CD4-positive, alpha-beta T cell (primary cell): ENCODE measurements at regions not wholly inside any gene's neighbourhood (a gene's known extent, or its start where the extent isn't known, plus 50 kb on each side); places are given as distances from the start of the nearest gene placed in this dataset.

Experiments used
- ATAC-seq: fragments of 200-7000 bp; cut with Tn5 transposase; one replicate; pipeline ENCODE4 v1.10.0; 2022; ENCODE audit warnings: mild to moderate bottlenecking; ENCODE audit not compliant: poor library complexity
- CTCF ChIA-PET: fragments of 350-600 bp; sonication (Branson Sonifier 250); formaldehyde crosslinking; loops from one replicate; lab custom pipeline; 2021; ENCODE audit warnings: antibody characterized with exemption, inconsistent platforms; lab: Charles Lee
- POLR2A ChIA-PET: fragments of 350-600 bp; sonication (Branson Sonifier 250); formaldehyde crosslinking; loops from one replicate; lab custom pipeline; 2021; ENCODE audit warnings: antibody characterized with exemption, inconsistent platforms; lab: Charles Lee
- DNase-seq, 14 experiments: peaks; one replicate each; pipeline ENCODE4 v3.0.0-alpha.2; 2013 to 2020; ENCODE audit warnings: mixed read lengths in 2 of 14
- H3K27ac ChIP-seq, 2 donors: one replicate each; pipeline versions ENCODE4 v1.5.1 to v1.7.0; 2013; ENCODE audit warnings: low read length in 2 of 2, low read depth in 1 of 2, mild to moderate bottlenecking in 1 of 2
- H3K27me3 ChIP-seq, 2 experiments: 1 replicate in 1 of 2; 2 replicates in 1 of 2; pipeline versions ENCODE4 v1.6.1 to v1.7.0; 2013; ENCODE audit warnings: low read length in 2 of 2, control low read depth in 1 of 2, mild to moderate bottlenecking in 1 of 2, moderate library complexity in 1 of 2; ENCODE audit not compliant: insufficient read depth in 2 of 2, control insufficient read depth in 1 of 2
- H3K36me3 ChIP-seq: one replicate; pipeline ENCODE4 v1.6.1; 2013; ENCODE audit warnings: low read length, control low read depth; ENCODE audit not compliant: insufficient read depth
- H3K4me1 ChIP-seq: one replicate; pipeline ENCODE4 v1.6.1; 2013; ENCODE audit warnings: low read length, control low read depth; ENCODE audit not compliant: insufficient read depth
- H3K4me3 ChIP-seq: one replicate; pipeline ENCODE4 v1.5.1; 2013; ENCODE audit warnings: mild to moderate bottlenecking, low read length, moderate library complexity
- H3K9me3 ChIP-seq, 2 experiments: 1 replicate in 1 of 2; 2 replicates in 1 of 2; pipeline versions ENCODE4 v1.6.1 to v1.7.0; 2013; ENCODE audit warnings: low read length in 2 of 2, mild to moderate bottlenecking in 2 of 2, control low read depth in 1 of 2, moderate library complexity in 1 of 2; ENCODE audit not compliant: control insufficient read depth in 1 of 2, insufficient read depth in 1 of 2
- H3K27ac Mint-ChIP-seq: one replicate; pipeline ENCODE4 v1.8.0; 2020; ENCODE audit warnings: mixed read lengths
- H3K27me3 Mint-ChIP-seq: one replicate; pipeline ENCODE4 v1.8.0; 2021; ENCODE audit warnings: mixed read lengths
- H3K36me3 Mint-ChIP-seq: one replicate; pipeline ENCODE4 v1.8.0; 2021; ENCODE audit warnings: low read depth, mixed read lengths
- H3K4me1 Mint-ChIP-seq: one replicate; pipeline ENCODE4 v1.8.0; 2021; ENCODE audit warnings: low read depth, mixed read lengths
- H3K4me3 Mint-ChIP-seq: one replicate; pipeline ENCODE4 v1.8.0; 2020; ENCODE audit warnings: mild to moderate bottlenecking, mixed read lengths
- H3K9me3 Mint-ChIP-seq: one replicate; pipeline ENCODE4 v1.8.0; 2020; ENCODE audit warnings: mixed read lengths
- intact Hi-C, 2 experiments: fragments of 100-400 bp; cut with DNase I in 1 of 2; cut with micrococcal nuclease in 1 of 2; formaldehyde crosslinking; loops; one replicate each; pipeline versions ENCODE4 v1.15.1 to v1.9.0; 2023 to 2025; cut with DNase I, micrococcal nuclease
- TF ChIP-seq, protein P1 (sequence below): fragments of 200-600 bp; IDR thresholded peaks from one replicate; pipeline ENCODE4 v1.8.0; 2022; ENCODE audit warnings: antibody characterized with exemption, mild to moderate bottlenecking

DNA sequence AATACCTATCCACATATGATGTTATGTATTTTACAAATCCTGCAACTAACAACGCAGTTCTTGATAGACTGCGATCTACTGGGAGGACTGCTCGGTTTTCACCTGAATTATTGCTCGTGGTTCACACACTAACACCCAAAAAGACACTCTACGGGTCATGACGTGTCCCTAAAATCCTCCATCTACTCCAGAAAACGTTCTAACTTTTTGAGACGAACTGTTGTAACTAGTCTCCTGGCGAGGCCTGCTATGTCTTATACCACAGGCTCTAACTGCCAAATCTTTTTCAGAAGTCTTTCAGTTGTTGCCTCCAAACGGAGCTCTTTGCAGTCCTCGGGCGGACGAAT, 108.2 kb downstream of the KCNRG start:
- no peaks in the 10 kb centered on the region for H3K9me3 Mint-ChIP-seq
- H3K27me3 ChIP-seq, result peaks cover 8 to 10% of the 10 kb centered on the region in 2 experiments
- H3K4me3 Mint-ChIP-seq, result peak overlapping the region; percentile 93
- H3K27ac ChIP-seq, result peak overlapping the region; percentile 88 to 98
- H3K4me1 Mint-ChIP-seq, result peaks cover 53% of the 10 kb centered on the region
- peak; percentile 1 for ATAC-seq
- H3K4me1 ChIP-seq, result peaks cover 39% of the 10 kb centered on the region
- TF ChIP-seq, protein P1, sequence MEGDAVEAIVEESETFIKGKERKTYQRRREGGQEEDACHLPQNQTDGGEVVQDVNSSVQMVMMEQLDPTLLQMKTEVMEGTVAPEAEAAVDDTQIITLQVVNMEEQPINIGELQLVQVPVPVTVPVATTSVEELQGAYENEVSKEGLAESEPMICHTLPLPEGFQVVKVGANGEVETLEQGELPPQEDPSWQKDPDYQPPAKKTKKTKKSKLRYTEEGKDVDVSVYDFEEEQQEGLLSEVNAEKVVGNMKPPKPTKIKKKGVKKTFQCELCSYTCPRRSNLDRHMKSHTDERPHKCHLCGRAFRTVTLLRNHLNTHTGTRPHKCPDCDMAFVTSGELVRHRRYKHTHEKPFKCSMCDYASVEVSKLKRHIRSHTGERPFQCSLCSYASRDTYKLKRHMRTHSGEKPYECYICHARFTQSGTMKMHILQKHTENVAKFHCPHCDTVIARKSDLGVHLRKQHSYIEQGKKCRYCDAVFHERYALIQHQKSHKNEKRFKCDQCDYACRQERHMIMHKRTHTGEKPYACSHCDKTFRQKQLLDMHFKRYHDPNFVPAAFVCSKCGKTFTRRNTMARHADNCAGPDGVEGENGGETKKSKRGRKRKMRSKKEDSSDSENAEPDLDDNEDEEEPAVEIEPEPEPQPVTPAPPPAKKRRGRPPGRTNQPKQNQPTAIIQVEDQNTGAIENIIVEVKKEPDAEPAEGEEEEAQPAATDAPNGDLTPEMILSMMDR, result no peak
- H3K36me3 Mint-ChIP-seq, result peaks cover 19% of the 10 kb centered on the region
- peaks cover 0 to 18% of the 10 kb centered on the region in 2 experiments for H3K9me3 ChIP-seq
- ChIA-PET POLR2A (interaction anchor here (0.6 to 9.7 kb wide), 24 partner anchors 9 to 786 kb away, joined by 3 to 498 read pairs (median 14); partner anchors contain the start of genes CAB39L, EBPL, KPNA3 and RNASEH2B), CTCF (interaction anchor here (1.0 to 3.3 kb wide), 4 partner anchors 39 to 147 kb away, joined by 4 to 19 read pairs (median 6); partner anchors contain the start of gene TRIM13)
- H3K27ac Mint-ChIP-seq, result peak overlapping the region; percentile 94
- peak overlapping the region; percentile 90 for H3K4me3 ChIP-seq
- intact Hi-C loops, result loop anchor here (2.0 to 10.0 kb wide), 6 partner anchors 37 to 1701 kb away; partner anchors contain the start of genes CAB39L (in 1 of the 2), KPNA3 (in 1 of the 2) and SETDB2 (in 1 of the 2)
- no peaks in the 10 kb centered on the region for H3K36me3 ChIP-seq
- DNase-seq, result no peak
- H3K27me3 Mint-ChIP-seq, result peaks cover 18% of the 10 kb centered on the region

DNA sequence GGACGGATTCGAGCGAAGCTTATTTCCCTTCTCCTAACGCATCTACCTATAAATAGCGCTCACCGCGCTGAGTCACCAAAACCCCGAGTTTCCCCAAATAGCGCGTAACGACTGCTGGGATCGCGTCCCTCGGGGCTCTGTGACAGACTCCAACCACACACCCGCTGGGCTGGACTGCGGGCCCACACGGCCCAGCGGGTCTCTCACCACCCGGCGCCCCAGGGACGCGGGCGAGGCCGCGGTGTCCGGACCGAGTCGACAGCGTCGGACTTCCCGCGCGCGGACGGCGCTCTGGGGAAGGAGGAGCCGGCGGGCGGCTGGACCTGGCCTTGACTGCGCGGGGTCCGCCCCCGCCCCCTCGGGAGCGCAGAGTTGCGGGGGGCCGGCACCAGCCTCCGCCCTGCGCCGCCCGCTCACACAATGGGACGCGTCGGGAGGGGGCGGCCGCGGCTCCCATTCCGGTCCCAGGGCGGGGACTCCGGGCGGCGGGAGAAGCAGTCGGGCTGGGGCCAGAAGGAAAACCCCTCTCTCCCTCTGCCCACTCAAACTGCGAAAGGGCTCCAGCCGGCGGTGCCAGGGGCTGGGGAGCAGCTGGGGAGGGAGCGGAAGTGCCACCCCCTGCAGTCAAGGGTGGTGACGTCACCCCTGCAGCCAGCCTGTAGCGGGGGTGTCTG, 108.8 kb downstream of the KCNRG start:
- Histone ChIP-seq H3K27me3 (peaks cover 13 to 14% of the 10 kb centered on the region in 2 experiments), H3K36me3 (no peaks in the 10 kb centered on the region), H3K9me3 (peaks cover 0 to 19% of the 10 kb centered on the region in 2 experiments), H3K4me1 (peaks cover 44% of the 10 kb centered on the region), H3K4me3 (peak overlapping the region; percentile 90), H3K27ac (peak overlapping the region; percentile 88 to 98)
- CTCF ChIA-PET, result interaction anchor here (1.0 to 3.3 kb wide), 4 partner anchors 39 to 147 kb away, joined by 4 to 19 read pairs (median 6); partner anchors contain the start of gene TRIM13
- no peaks in the 10 kb centered on the region for H3K9me3 Mint-ChIP-seq
- H3K4me3 Mint-ChIP-seq, result peak overlapping the region; percentile 93
- H3K4me1 Mint-ChIP-seq, result peaks cover 58% of the 10 kb centered on the region
- POLR2A ChIA-PET, result interaction anchor here (0.6 to 9.7 kb wide), 45 partner anchors 9 to 1329 kb away, joined by 3 to 498 read pairs (median 6); partner anchors contain the start of genes CAB39L, EBPL, INTS6 and KPNA3
- DNase-seq (peak; percentile 44 to 93 (median 64)), ATAC-seq (peak; percentile 64)
- intact Hi-C loops, result loop anchor here (2.0 to 10.0 kb wide), 8 partner anchors 37 to 1701 kb away; partner anchors contain the start of genes KPNA3 (in 2 of the 2), CAB39L (in 1 of the 2), SETDB2 (in 1 of the 2) and TRIM13 (in 1 of the 2)
- H3K27ac Mint-ChIP-seq, result peak overlapping the region; percentile 94
- H3K27me3 Mint-ChIP-seq, result peaks cover 23% of the 10 kb centered on the region
- TF ChIP-seq, protein P1, result no peak
- peaks cover 19% of the 10 kb centered on the region for H3K36me3 Mint-ChIP-seq

DNA sequence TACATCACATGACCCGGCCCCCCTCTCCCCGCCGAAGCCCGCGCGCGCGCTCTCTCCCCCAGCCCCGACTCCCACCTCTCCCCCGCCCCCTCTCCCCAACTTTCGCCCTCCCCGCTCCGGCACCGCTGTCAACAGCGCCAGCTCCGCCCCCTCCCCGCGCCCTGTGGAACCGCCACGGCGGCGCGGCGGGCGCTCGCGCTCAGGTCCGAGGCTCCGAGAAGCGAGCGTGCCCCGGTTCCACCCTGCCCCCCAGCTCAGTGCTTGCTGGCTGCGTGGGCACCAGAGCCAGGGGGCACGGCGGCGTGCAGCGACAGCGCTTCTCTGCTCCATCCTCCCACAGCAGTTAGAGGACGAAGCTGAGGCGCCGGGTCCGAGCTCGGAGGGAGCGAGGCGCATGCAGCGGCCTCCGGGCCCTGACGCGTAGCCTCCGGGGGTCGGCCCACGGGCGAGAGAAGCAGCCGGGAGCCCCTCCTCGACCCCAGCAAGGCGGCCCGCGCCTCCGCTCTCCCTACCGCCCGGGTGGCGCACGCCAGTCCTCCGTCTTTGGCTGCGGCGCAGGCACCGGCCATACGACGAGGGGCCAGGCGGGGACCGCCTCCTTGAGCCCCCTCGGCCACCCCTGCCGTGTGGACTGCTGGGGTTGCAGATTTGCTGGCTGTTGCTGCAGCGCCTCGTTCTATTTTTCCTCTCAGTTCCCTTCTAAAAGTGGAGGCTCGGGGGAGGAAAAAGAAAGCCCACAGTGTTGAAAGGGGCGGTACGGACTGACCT, 109.5 kb downstream of the KCNRG start:
- CTCF ChIA-PET, result interaction anchor here (1.2 to 3.3 kb wide), 5 partner anchors 40 to 148 kb away, joined by 4 to 19 read pairs (median 9); partner anchors contain the start of gene TRIM13
- no peaks in the 10 kb centered on the region for H3K9me3 Mint-ChIP-seq
- Histone ChIP-seq H3K9me3 (peaks cover 0 to 25% of the 10 kb centered on the region in 2 experiments), H3K36me3 (no peaks in the 10 kb centered on the region), H3K27ac (peak overlapping the region; percentile 95 to 98), H3K27me3 (peaks cover 20 to 22% of the 10 kb centered on the region in 2 experiments), H3K4me3 (peak overlapping the region; percentile 90), H3K4me1 (peaks cover 52% of the 10 kb centered on the region)
- peaks cover 60% of the 10 kb centered on the region for H3K4me1 Mint-ChIP-seq
- DNase-seq (peak; percentile 93 to 99 (median 96)), ATAC-seq (peak; percentile 0)
- POLR2A ChIA-PET, result interaction anchor here (0.6 to 9.7 kb wide), 48 partner anchors 8 to 1328 kb away, joined by 3 to 498 read pairs (median 6); partner anchors contain the start of genes CAB39L, EBPL, INTS6 and KPNA3
- H3K27ac Mint-ChIP-seq, result peak overlapping the region; percentile 94
- peaks cover 19% of the 10 kb centered on the region for H3K36me3 Mint-ChIP-seq
- H3K4me3 Mint-ChIP-seq, result peak overlapping the region; percentile 92
- TF ChIP-seq, protein P1, result no peak
- intact Hi-C loops, result loop anchor here (1.0 to 10.0 kb wide), 9 partner anchors 42 to 1700 kb away; partner anchors contain the start of genes KPNA3 (in 2 of the 2), CAB39L (in 1 of the 2), SETDB2 (in 1 of the 2) and SPRYD7 (in 1 of the 2)
- peaks cover 30% of the 10 kb centered on the region for H3K27me3 Mint-ChIP-seq
